Calu3 (cell line): ENCODE measurements at regions not wholly inside any gene's neighbourhood (a gene's known extent, or its start where the extent isn't known, plus 50 kb on each side); places are given as distances from the start of the nearest gene placed in this dataset.

Experiments
- BruUV-seq: library from RNA; stranded (reverse); fragments of 400-500 nt; replicated peaks from 2 replicates; lab custom pipeline; 2021; lab: Mats Ljungman, UMichigan
- CTCF ChIA-PET: fragments of 300-600 bp; sonication (Branson Sonifier 250); formaldehyde crosslinking; loops from one replicate; lab custom pipeline; 2022; ENCODE audit warnings: antibody characterized with exemption; lab: Charles Lee
- DNase-seq: peaks from one replicate; pipeline ENCODE4 v3.0.0; 2022
- H3K27ac Mint-ChIP-seq: one replicate; pipeline ENCODE4 v1.8.0; 2022; ENCODE audit warnings: mixed read lengths; ENCODE audit not compliant: unreplicated experiment
- H3K27me3 Mint-ChIP-seq: one replicate; pipeline ENCODE4 v1.8.0; 2022; ENCODE audit warnings: mixed read lengths; ENCODE audit not compliant: unreplicated experiment
- H3K36me3 Mint-ChIP-seq: one replicate; pipeline ENCODE4 v1.8.0; 2022; ENCODE audit warnings: mild to moderate bottlenecking, moderate library complexity, mixed read lengths; ENCODE audit not compliant: insufficient read depth, unreplicated experiment
- H3K4me1 Mint-ChIP-seq: one replicate; pipeline ENCODE4 v1.8.0; 2022; ENCODE audit warnings: mild to moderate bottlenecking, low read depth, mixed read lengths; ENCODE audit not compliant: unreplicated experiment
- H3K4me3 Mint-ChIP-seq: one replicate; pipeline ENCODE4 v1.8.0; 2022; ENCODE audit warnings: mild to moderate bottlenecking, low read depth, moderate library complexity, mixed read lengths; ENCODE audit not compliant: unreplicated experiment
- H3K9me3 Mint-ChIP-seq: one replicate; pipeline ENCODE4 v1.8.0; 2022; ENCODE audit warnings: low read depth, mixed read lengths; ENCODE audit not compliant: unreplicated experiment
- intact Hi-C: fragments of 100-400 bp; cut with micrococcal nuclease; formaldehyde crosslinking; loops from one replicate; pipeline ENCODE4 v1.10.0; 2022; ENCODE audit not compliant: unreplicated experiment
- TF ChIP-seq, protein P1 (sequence below): fragments of 200-600 bp; IDR thresholded peaks from one replicate; pipeline ENCODE4 v1.8.0; 2022; ENCODE audit warnings: antibody characterized with exemption; ENCODE audit not compliant: unreplicated experiment

DNA sequence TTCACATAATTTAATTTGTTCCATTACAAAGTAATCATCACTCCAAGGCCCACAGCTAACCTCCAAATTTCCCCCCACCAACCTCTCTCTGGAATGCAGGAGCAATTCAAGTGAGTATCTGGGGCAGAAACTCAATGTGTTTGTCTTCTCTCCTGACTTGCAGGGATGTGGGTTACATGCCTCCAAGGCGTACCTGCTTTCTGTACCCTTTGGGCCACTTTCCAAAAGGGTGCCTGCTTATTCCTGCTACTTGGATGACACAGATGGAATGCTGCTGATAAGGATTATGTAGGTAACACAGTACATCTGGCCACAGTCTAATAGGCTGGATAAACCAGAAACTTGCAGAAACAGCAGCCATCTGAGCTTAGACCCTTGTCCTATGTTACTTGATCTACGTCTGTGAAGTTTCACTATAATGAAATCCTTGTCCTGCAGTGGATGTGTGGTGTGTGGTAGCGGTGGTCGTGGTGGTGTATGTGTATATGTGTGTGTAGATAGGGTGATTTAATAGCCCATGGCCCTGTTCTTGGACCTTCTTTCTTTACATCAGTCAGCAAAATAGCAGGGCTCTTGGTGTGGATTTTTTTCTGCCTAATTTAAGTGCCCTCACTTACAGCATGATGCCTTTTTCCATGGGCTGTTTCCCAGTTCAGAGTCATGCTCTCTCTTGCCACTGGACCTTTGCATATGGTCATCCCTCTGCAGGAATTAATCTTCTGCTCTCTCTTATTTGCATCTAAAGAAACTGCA is 175.9 kb downstream of the ZDHHC21 start:
- no peaks in the 10 kb centered on the region for H3K4me1 Mint-ChIP-seq
- CTCF ChIA-PET = no interaction called here
- intact Hi-C loops = no loop called here
- H3K27ac Mint-ChIP-seq = no peak overlapping the region
- H3K27me3 Mint-ChIP-seq = no peaks in the 10 kb centered on the region
- BruUV-seq = no TSS peak
- DNase-seq = no peak
- H3K9me3 Mint-ChIP-seq = no peaks in the 10 kb centered on the region
- TF ChIP-seq, protein P1, sequence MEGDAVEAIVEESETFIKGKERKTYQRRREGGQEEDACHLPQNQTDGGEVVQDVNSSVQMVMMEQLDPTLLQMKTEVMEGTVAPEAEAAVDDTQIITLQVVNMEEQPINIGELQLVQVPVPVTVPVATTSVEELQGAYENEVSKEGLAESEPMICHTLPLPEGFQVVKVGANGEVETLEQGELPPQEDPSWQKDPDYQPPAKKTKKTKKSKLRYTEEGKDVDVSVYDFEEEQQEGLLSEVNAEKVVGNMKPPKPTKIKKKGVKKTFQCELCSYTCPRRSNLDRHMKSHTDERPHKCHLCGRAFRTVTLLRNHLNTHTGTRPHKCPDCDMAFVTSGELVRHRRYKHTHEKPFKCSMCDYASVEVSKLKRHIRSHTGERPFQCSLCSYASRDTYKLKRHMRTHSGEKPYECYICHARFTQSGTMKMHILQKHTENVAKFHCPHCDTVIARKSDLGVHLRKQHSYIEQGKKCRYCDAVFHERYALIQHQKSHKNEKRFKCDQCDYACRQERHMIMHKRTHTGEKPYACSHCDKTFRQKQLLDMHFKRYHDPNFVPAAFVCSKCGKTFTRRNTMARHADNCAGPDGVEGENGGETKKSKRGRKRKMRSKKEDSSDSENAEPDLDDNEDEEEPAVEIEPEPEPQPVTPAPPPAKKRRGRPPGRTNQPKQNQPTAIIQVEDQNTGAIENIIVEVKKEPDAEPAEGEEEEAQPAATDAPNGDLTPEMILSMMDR = no peak
- H3K36me3 Mint-ChIP-seq = no peaks in the 10 kb centered on the region
- no peak overlapping the region for H3K4me3 Mint-ChIP-seq

DNA sequence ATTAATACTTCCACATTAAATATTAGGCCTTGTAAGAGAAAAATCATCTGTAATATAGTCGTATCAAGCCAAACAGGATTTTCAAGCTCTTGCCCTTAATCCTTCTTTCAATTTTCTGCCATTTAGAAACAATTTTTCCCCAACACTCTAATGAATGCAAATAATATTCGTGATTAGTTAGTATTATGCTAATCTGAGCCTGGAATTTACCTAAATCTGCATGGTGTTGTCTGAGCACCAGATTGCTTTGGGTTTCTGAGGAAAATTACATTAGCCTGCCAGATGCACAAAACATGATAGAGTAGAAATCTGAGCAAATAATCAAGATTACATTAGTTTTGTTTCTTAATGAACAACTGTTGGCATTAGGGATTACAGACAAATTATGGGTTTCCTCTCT is 176.6 kb downstream of the ZDHHC21 start:
- H3K36me3 Mint-ChIP-seq = no peaks in the 10 kb centered on the region
- TF ChIP-seq, protein P1 = no peak
- H3K27me3 Mint-ChIP-seq = no peaks in the 10 kb centered on the region
- no TSS peak for BruUV-seq
- CTCF ChIA-PET = no interaction called here
- no peak for DNase-seq
- intact Hi-C loops = no loop called here
- no peak overlapping the region for H3K27ac Mint-ChIP-seq
- no peaks in the 10 kb centered on the region for H3K4me1 Mint-ChIP-seq
- no peaks in the 10 kb centered on the region for H3K9me3 Mint-ChIP-seq
- no peak overlapping the region for H3K4me3 Mint-ChIP-seq

DNA sequence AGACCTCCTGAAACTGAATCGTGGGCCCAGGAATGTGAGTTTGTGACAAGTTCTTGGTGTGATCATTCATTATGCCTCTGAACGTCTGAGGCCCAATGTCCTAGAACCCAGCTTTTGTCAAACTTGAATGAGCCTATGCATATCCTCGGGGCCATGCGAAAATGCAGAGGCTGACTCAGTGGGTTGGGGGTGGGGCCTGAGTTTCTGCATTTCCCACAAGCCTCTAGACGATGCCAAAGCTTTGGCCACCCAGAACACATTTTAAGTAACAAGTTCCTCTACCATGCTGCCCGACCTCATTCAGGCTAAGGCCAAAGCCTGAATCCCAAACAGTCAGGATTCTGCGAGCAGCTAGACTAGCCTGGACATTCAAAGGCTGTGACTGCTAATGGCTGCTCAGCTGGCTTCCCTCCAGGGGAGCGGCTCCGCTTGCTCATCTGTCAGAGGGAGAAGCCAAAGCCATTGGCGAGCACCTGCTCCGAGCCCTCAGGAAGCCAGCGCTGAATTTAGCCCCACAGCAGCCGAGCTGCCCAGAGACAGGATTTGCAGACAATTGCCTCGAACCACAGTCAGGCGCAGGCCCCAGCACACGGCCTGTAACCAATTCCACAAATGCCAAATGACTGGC is 177.5 kb downstream of the ZDHHC21 start:
- no peaks in the 10 kb centered on the region for H3K36me3 Mint-ChIP-seq
- no peak overlapping the region for H3K27ac Mint-ChIP-seq
- H3K4me1 Mint-ChIP-seq = no peaks in the 10 kb centered on the region
- no peak for DNase-seq
- intact Hi-C loops = no loop called here
- TF ChIP-seq, protein P1 = no peak
- CTCF ChIA-PET = interaction anchor here (0.7 kb wide), 1 partner anchor 61 kb away, joined by 3 read pairs; no protein-coding TSS in a partner anchor
- no TSS peak for BruUV-seq
- no peak overlapping the region for H3K4me3 Mint-ChIP-seq
- H3K27me3 Mint-ChIP-seq = no peaks in the 10 kb centered on the region
- H3K9me3 Mint-ChIP-seq = no peaks in the 10 kb centered on the region

DNA sequence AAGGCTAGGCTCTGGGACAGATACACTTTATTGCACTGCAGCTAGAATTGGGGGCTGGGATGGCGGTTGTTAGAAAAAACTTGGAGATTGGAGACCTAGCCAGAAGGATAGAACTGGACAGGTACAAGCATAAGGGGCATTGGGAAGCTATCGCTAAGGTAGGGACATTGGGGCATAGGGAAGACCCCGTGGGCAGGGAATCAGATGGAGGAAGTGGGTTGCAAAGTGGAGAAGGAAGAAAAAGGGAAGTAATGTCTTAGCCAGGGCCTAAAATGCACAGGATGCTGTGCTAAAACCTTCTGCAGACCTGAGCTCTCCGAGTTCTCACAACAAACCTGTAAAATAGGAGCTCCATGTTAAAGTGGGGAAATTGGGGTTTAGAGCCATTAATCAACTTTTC is 178.2 kb downstream of the ZDHHC21 start:
- TF ChIP-seq, protein P1 = no peak
- Mint-ChIP-seq H3K4me1 (no peaks in the 10 kb centered on the region), H3K27me3 (no peaks in the 10 kb centered on the region), H3K36me3 (no peaks in the 10 kb centered on the region), H3K9me3 (no peaks in the 10 kb centered on the region), H3K4me3 (no peak overlapping the region), H3K27ac (peak overlapping the region; percentile 58)
- intact Hi-C loops = no loop called here
- no peak for DNase-seq
- CTCF ChIA-PET = no interaction called here
- BruUV-seq = no TSS peak
